LNCaP clone FGC (cell line): ENCODE measurements at regions not wholly inside any gene's neighbourhood (a gene's known extent, or its start where the extent isn't known, plus 50 kb on each side); places are given as distances from the start of the nearest gene placed in this dataset.

Experiments used
- DNase-seq: peaks from one replicate; pipeline ENCODE4 v3.0.0-alpha.2; 2011; ENCODE audit warnings: low read depth
- H3K4me3 ChIP-seq: 2 replicates; pipeline ENCODE4 v1.5.1; 2011; ENCODE audit warnings: mild to moderate bottlenecking, low read depth, low read length, control low read depth
- CTCF ChIP-seq: IDR thresholded peaks from 2 replicates; pipeline ENCODE4 v1.5.1; 2012; ENCODE audit warnings: mild to moderate bottlenecking; ENCODE audit not compliant: control insufficient read depth, insufficient read depth; ENCODE audit errors: extremely low read depth

GRCh38 chr3:74713977-74714376, 99.5 kb upstream of the CNTN3 start:
- TF ChIP-seq CTCF = no peak
- DNase-seq = no peak

DNA sequence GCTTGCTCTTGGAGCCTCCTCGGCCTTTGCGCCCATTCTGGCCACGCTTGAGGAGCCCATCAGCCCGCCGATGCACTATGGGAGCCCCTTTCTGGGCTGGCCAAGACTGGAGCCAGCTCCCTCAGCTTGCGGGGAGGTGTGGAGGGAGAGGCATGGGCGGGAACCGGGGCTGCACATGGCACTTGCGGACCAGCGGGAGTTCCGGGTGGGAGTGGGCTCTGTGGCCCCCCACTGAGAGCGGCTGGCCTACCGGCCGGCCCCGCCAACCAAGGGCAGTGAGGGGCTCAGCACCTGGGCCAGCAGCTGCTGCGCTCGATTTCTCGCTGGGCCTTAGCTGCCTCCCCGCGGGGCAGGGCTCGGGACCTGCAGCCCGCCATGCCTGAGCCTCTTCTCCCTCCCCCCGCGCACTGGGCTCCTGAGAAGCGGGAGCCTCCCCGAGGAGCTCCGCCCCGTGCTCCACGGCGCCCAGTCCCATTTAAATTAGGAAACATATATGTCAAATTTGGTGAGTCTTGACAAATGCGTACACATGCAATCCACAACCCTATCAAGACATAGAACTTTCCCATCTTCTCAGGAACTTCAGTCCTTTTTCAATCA, 97.6 kb upstream of the CNTN3 start:
- TF ChIP-seq CTCF = no peak
- no peak for DNase-seq
- no peak overlapping the region for H3K4me3 ChIP-seq

More at GRCh38 chr3:74713977-74714376, 99.5 kb upstream of the CNTN3 start:
- H3K4me3 ChIP-seq = no peak overlapping the region

DNA sequence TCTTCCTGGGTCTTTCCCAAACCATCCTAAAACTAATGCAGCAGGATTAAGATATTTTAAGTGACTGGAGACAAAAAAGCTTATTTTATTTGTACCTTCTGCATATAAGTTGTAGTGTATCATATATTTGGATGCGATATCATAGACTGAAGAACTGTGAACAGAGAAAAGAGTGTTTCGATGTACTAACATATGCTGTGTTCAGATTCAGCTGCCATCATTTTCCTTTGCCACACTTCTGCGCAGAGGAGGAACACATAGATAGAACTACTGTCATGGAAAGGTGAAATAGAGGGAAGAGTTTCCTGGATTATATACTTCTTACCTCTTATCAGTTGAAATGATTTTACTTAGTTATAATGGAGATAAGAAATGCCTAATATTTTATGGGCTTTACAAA, 95.5 kb upstream of the CNTN3 start:
- no peak for TF ChIP-seq CTCF
- H3K4me3 ChIP-seq = no peak overlapping the region
- DNase-seq = no peak

GRCh38 chr3:74693696-74694393, 79.4 kb upstream of the CNTN3 start:
- no peak for DNase-seq
- no peak for TF ChIP-seq CTCF
- no peak overlapping the region for H3K4me3 ChIP-seq

DNA sequence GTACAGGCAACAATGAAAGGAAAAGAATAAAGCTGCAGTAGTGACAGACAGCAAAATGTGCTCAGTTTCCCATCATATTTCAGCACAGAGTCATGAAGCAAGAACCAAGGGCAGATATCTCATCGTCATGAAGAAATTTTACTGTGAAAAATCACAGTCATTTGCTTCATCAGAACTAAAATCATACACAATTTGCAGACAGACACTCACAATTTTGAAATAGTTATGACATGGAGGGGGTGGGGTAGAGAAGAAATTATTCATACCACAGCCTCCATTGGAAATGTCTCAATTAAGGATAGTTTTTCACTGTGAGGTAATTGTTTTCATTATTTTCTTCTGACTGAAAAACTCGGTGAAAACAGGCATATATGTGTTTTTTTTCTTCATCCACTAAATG, 78.8 kb upstream of the CNTN3 start:
- no peak for DNase-seq
- no peak overlapping the region for H3K4me3 ChIP-seq

GRCh38 chr3:74691946-74692345, 77.5 kb upstream of the CNTN3 start:
- no peak for TF ChIP-seq CTCF
- no peak overlapping the region for H3K4me3 ChIP-seq
- DNase-seq = no peak

More for the DNA sequence above, 78.8 kb upstream of the CNTN3 start:
- no peak for TF ChIP-seq CTCF

- no peak for DNase-seq
- TF ChIP-seq CTCF = no peak
- no peak overlapping the region for H3K4me3 ChIP-seq
These were observed 58.9 kb upstream of the CNTN3 start for GRCh38 chr3:74673326-74673725.
